ENCODE measurements at regions not wholly inside any gene's neighbourhood (a gene's known extent, or its start where the extent isn't known, plus 50 kb on each side); places are given as distances from the start of the nearest gene placed in this dataset.

- TF ChIP-seq ZNF274 (IDR thresholded peaks at IDR 0.05; ENCODE audit: low read depth, low read length) (no peak), YY1 (IDR thresholded peaks at IDR 0.05; ENCODE audit: insufficient read depth, insufficient read length) (no peak)
Measured at GRCh38 chr2:7919510-7919909, 762.3 kb upstream of the ID2 start.

All from NT2/D1 (cell line).